Keratinocyte (primary cell): ENCODE measurements at regions not wholly inside any gene's neighbourhood (a gene's known extent, or its start where the extent isn't known, plus 50 kb on each side); places are given as distances from the start of the nearest gene placed in this dataset.

Experiments
- DNase-seq: peaks from one replicate; pipeline ENCODE4 v3.0.0-alpha.2; 2011; ENCODE audit warnings: low read depth, missing footprints, low spot score
- FAIRE-seq: peaks from 2 replicates; lab custom pipeline; 2011; peaks lifted over from hg19 to GRCh38; lab: Jason Lieb, UNC
- H2AFZ ChIP-seq: 2 replicates; pipeline ENCODE4 v1.6.0; 2012; ENCODE audit warnings: low read length, control low read depth, inconsistent platforms; ENCODE audit not compliant: control insufficient read depth
- H3K27ac ChIP-seq: 2 replicates; pipeline ENCODE4 v1.5.1; 2011; ENCODE audit warnings: low read length; ENCODE audit not compliant: control insufficient read depth, insufficient read depth
- H3K27me3 ChIP-seq: 3 replicates; pipeline ENCODE4 v1.6.0; 2011; ENCODE audit warnings: low read length; ENCODE audit not compliant: control insufficient read depth, insufficient read depth; ENCODE audit errors: extremely low read depth
- H3K36me3 ChIP-seq, 2 experiments: 2 replicates in 1 of 2; 3 replicates in 1 of 2; pipeline ENCODE4 v1.5.1; 2011; ENCODE audit warnings: low read length in 2 of 2, mild to moderate bottlenecking in 1 of 2; ENCODE audit not compliant: control insufficient read depth in 2 of 2, insufficient read depth in 2 of 2; ENCODE audit errors: extremely low read depth in 1 of 2
- H3K4me1 ChIP-seq: 3 replicates; pipeline ENCODE4 v1.5.1; 2011; ENCODE audit warnings: low read length; ENCODE audit not compliant: control insufficient read depth, insufficient read depth; ENCODE audit errors: extremely low read depth
- H3K4me2 ChIP-seq: 3 replicates; pipeline ENCODE4 v1.6.0; 2011; ENCODE audit warnings: low read depth, low read length; ENCODE audit not compliant: control insufficient read depth, insufficient read depth; ENCODE audit errors: extremely low read depth
- H3K4me3 ChIP-seq, 3 experiments: fragments of 200-600 bp in 1 of 3; sonication (generic) in 1 of 3; 2 replicates in 2 of 3; 3 replicates in 1 of 3; pipeline ENCODE4 v1.5.1; 2011 to 2016; ENCODE audit warnings: low read length in 3 of 3, mild to moderate bottlenecking in 3 of 3, control low read depth in 2 of 3, inconsistent platforms in 1 of 3, low read depth in 1 of 3, mixed read lengths in 1 of 3, mixed run types in 1 of 3, moderate library complexity in 1 of 3; ENCODE audit not compliant: control insufficient read depth in 2 of 3, insufficient read depth in 2 of 3; ENCODE audit errors: extremely low read depth in 1 of 3
- H3K79me2 ChIP-seq: 2 replicates; pipeline ENCODE4 v1.6.0; 2012; ENCODE audit warnings: low read length; ENCODE audit not compliant: control insufficient read depth, insufficient read depth
- H3K9ac ChIP-seq: 3 replicates; pipeline ENCODE4 v1.6.0; 2011; ENCODE audit warnings: low read length; ENCODE audit not compliant: control insufficient read depth, insufficient read depth; ENCODE audit errors: extremely low read depth
- H3K9me1 ChIP-seq: 3 replicates; pipeline ENCODE4 v1.6.0; 2011; ENCODE audit warnings: low read length; ENCODE audit not compliant: control insufficient read depth, insufficient read depth; ENCODE audit errors: extremely low read depth
- H3K9me3 ChIP-seq: 2 replicates; pipeline ENCODE4 v1.5.1; 2012; ENCODE audit warnings: low read depth, low read length; ENCODE audit not compliant: control insufficient read depth
- H4K20me1 ChIP-seq: 3 replicates; pipeline ENCODE4 v1.6.0; 2011; ENCODE audit warnings: low read length; ENCODE audit not compliant: control insufficient read depth, insufficient read depth; ENCODE audit errors: extremely low read depth
- EZH2 ChIP-seq: IDR thresholded peaks from one replicate; pipeline ENCODE4 v1.6.1; 2012; ENCODE audit warnings: inconsistent platforms, mild to moderate bottlenecking, low read length, moderate library complexity
- dilution Hi-C: fragments of 300-500 bp; cut with MboI; formaldehyde crosslinking; loops from one replicate; pipeline ENCODE4 v1.7.0; 2020; ENCODE audit warnings: low sequenced_read_pairs; ENCODE audit not compliant: extremely low pct_ligation_motif_present
- TF ChIP-seq, protein P1 (sequence below), 3 experiments: IDR thresholded peaks in 1 of 3; conservative IDR thresholded peaks in 1 of 3; optimal IDR thresholded peaks in 1 of 3; 2 replicates in 2 of 3; 3 replicates in 1 of 3; pipeline versions ENCODE3 to v1.5.1; 2011; ENCODE audit warnings: low read length in 3 of 3, mild to moderate bottlenecking in 3 of 3, moderate library complexity in 2 of 3, control low read depth in 1 of 3, inconsistent platforms in 1 of 3; ENCODE audit not compliant: insufficient read depth in 2 of 3; ENCODE audit errors: extremely low read depth in 1 of 3

DNA sequence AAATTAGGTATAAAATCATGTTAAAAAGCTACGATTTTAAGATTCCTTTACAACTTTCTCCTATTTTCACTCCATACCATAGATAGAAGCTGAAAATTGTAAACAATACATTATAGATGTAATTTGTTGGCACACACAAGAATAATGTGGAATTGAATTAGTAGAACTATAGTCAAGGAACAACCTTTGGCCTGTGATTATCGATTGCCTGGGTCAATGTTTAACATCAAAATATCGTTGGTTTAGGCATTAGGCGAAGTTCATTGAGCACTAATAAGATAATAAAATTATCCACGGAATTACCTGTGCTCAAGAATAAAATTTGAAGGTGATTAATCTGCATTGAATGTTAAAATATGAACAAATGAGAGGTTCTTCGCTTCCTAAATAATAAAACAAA lies 455.1 kb upstream of the ZP4 start:
- FAIRE-seq: no peak
- TF ChIP-seq, protein P1, sequence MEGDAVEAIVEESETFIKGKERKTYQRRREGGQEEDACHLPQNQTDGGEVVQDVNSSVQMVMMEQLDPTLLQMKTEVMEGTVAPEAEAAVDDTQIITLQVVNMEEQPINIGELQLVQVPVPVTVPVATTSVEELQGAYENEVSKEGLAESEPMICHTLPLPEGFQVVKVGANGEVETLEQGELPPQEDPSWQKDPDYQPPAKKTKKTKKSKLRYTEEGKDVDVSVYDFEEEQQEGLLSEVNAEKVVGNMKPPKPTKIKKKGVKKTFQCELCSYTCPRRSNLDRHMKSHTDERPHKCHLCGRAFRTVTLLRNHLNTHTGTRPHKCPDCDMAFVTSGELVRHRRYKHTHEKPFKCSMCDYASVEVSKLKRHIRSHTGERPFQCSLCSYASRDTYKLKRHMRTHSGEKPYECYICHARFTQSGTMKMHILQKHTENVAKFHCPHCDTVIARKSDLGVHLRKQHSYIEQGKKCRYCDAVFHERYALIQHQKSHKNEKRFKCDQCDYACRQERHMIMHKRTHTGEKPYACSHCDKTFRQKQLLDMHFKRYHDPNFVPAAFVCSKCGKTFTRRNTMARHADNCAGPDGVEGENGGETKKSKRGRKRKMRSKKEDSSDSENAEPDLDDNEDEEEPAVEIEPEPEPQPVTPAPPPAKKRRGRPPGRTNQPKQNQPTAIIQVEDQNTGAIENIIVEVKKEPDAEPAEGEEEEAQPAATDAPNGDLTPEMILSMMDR (optimal IDR thresholded peaks at IDR 0.05 in 1 of 3, IDR thresholded peaks at IDR 0.05 in 1 of 3, conservative IDR thresholded peaks at IDR 0.05 in 1 of 3; ENCODE audit: extremely low read depth in 1 of 3, insufficient read depth in 2 of 3, low read length in 3 of 3): no peak
- no peaks in the 10 kb centered on the region for H3K4me1 ChIP-seq
- no peak overlapping the region for H2AFZ ChIP-seq
- DNase-seq: no peak
- dilution Hi-C loops: no loop called here
- no peaks in the 10 kb centered on the region for H3K79me2 ChIP-seq
- no peak overlapping the region for H3K27ac ChIP-seq
- H3K9me1 ChIP-seq: no peaks in the 10 kb centered on the region
- no peak overlapping the region for H3K4me3 ChIP-seq
- H3K27me3 ChIP-seq: no peaks in the 10 kb centered on the region
- H3K9ac ChIP-seq: no peak overlapping the region
- H4K20me1 ChIP-seq: no peaks in the 10 kb centered on the region
- H3K9me3 ChIP-seq: no peaks in the 10 kb centered on the region
- no peak overlapping the region for H3K4me2 ChIP-seq
- H3K36me3 ChIP-seq: no peaks in the 10 kb centered on the region

DNA sequence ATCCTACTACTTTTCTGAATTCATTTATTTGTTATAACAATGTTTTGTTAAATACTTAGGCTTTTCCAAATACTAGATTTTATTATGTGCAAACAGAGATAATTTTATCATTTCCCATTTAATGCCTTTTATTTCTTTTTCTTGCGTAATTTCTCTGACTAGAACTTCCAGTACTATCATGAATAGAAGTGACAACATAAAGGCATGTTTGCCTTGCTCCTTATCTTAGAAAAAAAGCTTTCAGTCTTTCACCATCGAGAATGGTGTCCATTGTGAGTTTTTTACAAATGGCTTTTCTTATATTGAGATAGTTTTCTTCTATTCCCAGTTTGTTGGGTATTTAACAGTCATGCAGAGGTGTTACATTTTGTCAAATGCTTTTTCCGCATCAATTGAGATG lies 453.1 kb upstream of the ZP4 start:
- Histone ChIP-seq H2AFZ (no peak overlapping the region), H3K4me1 (no peaks in the 10 kb centered on the region), H4K20me1 (no peaks in the 10 kb centered on the region), H3K36me3 (no peaks in the 10 kb centered on the region), H3K27me3 (no peaks in the 10 kb centered on the region), H3K9ac (no peak overlapping the region), H3K4me3 (no peak overlapping the region), H3K4me2 (no peak overlapping the region), H3K9me3 (no peaks in the 10 kb centered on the region), H3K79me2 (no peaks in the 10 kb centered on the region), H3K9me1 (no peaks in the 10 kb centered on the region), H3K27ac (no peak overlapping the region)
- dilution Hi-C loops: no loop called here
- FAIRE-seq (no peak), DNase-seq (no peak)
- no peak for TF ChIP-seq EZH2
- TF ChIP-seq, protein P1 (optimal IDR thresholded peaks at IDR 0.05 in 1 of 3, IDR thresholded peaks at IDR 0.05 in 1 of 3, conservative IDR thresholded peaks at IDR 0.05 in 1 of 3; ENCODE audit: extremely low read depth in 1 of 3, insufficient read depth in 2 of 3, low read length in 3 of 3): no peak
